Stimulated activated CD8-positive, alpha-beta memory T cell treated with anti-CD3 and anti-CD28 coated beads, Interleukin-4, amount 100 ng/mL, for 48 hours (primary cell): ENCODE measurements at regions not wholly inside any gene's neighbourhood (a gene's known extent, or its start where the extent isn't known, plus 50 kb on each side); places are given as distances from the start of the nearest gene placed in this dataset.

Experiments
- DNase-seq: peaks from one replicate; pipeline ENCODE4 v3.0.0-alpha.2; 2020

DNA sequence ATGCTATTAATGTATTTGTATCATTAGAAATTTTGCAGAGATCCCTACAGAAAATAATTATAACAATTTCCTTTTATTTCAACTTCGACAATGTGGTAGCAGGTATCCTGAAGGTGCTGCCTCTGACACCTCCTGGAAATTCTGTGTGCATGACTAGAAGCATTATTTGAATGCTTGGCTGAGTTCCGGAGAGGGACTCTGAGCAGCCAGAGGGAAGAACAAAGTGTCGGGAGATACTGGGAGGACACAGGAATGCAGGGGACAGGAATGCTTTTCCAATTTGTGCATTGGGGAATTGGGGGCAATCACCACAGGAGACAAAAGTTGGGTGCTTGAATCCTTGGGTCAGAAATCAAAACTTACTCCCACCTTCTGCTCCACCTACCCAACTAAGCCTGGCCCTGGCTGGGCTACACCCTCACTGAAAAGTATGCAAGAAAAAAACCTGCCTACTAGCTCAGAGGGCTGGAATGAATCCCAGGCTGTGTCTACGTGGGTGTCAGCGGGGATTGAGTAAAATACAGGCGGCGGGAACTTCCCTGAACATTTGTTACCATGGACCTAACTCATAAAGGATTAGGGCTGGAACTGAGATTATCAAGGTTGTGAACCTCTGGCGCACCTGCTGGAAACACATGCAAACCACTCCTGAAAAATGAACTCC lies 299.3 kb downstream of the SOX11 start:
- DNase-seq = no peak

DNA sequence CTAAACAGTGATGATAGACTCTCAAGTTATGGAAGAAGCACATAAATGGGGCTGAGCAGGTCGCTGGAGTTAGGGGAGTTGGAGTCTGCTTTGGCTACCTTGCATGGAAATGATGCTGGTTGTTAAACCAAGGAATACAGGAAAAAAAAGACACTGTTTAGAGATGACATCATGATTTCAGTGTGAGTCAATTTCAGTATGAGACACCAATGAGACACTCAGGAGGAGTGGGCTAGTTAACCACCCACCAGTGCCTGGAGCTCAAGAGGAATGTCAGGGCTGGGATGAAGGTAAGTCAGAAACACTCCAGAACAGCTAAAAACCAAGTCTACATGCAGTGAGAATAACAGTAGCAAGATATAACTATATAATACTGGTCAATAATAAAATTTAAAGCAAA lies 303.6 kb downstream of the SOX11 start:
- DNase-seq = no peak

DNA sequence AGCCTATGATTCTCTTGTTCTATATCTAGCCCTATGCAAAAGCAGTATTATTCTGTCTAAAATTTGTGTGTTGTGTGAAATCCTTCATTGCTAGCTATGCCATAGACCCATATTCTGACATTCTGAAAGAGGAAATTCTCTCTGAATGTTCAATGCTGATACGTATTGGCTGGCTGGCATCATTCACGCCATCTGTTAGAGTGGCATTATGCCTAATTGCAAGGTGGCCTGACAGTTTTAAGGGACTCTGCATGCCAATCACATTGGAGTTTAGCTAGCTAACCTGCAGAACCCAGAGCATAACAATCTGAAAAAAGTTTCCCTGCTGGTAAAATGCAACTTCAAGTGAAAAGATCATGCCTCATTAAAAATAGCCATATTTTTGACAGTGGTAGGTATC lies 316.0 kb downstream of the SOX11 start:
- no peak for DNase-seq

DNA sequence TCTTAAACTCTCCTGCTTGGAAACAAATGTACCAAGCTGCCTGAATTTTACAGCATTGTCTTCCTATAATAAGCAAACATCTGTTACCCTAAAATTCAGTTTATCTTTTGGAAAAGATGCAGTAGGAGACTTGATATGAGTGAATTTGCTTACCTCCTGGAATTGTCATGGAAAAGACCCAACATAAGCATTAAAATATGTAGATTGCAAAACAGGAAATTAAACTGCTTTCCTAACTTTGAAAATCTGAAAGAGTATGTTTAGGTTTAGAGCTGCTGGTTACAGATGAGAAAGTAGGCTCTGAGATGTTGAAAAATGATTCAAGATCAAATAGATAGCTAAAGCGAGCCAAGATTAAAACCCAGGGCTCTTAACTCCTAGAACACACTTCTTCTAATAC lies 316.5 kb downstream of the SOX11 start:
- DNase-seq = no peak

DNA sequence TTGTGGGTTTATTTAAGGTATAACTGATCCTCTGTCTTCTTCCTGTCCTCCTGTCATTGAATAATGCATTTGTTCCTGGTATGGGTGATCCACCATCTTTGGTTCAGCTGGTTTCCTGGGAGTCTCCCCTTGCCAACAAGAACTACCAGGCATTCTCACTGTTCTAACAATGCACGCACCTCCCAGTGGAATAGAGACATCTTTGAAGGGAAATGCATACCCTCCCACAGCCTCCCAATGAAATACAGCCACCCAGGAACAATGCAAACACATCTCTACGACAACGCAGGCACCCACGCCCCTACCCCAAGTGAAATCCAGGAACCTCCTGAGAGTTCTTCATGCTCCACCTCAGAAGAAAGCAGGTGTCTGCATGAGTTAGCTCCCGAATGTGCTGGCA lies 318.0 kb downstream of the SOX11 start:
- DNase-seq = no peak

DNA sequence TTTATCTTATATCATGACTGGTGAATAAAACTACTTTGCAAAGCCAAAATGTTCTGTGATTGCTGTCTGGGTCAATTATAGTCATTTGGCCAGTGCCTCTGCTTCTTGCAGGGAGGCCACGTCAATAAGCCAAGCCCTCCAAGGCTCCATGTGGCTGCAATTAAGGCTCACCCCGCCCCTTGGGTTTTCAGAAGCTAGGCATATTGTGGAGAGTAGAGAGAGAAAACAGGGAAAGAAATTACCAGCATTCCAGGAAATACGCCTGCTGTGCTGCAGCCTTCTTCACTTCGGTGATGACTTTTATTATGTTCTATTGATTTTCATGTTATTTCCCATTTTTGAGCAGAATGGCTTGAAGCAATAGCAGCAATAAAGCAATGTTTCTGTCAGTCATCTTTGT lies 319.7 kb downstream of the SOX11 start:
- DNase-seq = no peak

DNA sequence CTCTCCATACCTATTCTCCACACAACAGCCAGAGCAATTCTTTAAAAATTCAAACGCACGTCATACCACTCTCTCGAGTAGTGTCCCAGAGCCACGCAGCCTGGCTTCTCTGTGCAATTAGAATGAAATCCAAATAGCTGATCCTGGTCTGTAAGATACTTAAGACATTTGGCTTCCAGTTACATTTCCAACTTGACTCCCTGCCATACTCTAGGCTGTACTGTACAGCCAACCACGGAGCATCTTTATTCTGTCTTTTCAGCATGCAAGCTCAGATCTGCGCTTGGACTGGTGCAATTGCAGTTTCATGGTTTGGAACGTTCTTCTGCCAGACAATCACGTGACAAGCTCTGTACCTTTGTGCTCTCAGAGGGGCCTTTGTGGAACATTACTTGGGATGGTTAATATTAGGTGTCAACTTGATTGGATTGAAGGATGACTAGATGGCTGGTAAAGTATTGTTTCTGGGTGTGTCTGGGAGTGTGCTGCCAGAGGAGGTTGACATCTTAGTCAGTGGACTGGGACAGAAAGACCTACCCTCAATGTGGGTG lies 325.6 kb downstream of the SOX11 start:
- no peak for DNase-seq

DNA sequence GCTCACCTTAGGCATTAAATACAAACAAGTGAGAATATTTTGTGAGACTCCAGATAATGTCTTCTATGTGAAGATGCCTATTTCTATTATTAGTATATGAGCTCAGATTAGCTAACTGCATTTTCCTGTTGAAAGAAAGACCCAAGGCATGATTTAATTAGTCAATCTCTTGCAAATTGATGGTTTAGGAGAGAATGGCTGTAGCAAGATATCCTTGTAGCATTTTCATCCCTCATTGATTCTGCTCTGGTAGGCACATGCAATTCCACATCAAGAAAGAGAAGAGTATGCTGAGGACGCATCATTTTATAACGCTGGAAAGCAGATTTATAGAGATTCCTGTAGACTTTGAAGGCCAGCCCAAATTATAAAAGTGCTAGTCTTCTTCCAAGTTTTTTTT lies 332.0 kb downstream of the SOX11 start:
- no peak for DNase-seq

DNA sequence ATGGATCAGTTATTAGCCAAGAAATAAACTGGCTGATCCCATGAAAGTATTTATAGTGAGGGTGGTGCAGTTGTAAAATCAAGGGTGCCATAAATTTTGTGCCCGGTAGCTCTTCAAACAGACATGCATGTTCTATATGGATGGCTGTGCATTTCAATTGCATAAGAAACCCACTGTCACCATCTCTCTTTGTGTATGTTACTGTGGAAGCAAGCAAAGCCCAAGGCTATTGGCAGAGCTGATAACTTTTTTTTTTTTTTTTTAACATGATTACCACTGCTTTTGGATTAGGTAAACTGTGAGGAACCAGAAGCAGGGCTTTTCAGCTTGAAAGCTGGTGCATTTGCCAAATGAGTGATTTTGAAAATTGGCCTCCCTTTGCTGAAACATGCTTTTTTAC lies 332.6 kb downstream of the SOX11 start:
- no peak for DNase-seq

DNA sequence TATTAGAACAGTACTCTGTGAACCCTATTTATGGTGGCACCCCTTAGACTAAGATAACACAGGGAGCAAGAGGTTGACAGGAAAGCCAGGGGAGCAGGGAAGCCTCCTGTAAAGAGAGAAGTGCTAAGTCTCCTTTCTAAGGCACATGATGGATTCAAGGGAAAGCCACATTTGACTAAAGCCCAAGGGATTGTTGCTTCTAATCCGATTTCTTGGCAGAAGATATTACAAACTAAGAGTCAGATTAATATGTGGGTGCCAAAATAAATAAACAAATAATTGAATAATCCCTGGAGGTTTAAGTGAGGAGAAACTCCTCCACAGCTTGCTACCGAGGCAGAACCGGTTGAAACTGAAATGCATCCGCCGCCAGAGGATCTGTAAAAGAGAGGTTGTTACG lies 333.2 kb downstream of the SOX11 start:
- no peak for DNase-seq

DNA sequence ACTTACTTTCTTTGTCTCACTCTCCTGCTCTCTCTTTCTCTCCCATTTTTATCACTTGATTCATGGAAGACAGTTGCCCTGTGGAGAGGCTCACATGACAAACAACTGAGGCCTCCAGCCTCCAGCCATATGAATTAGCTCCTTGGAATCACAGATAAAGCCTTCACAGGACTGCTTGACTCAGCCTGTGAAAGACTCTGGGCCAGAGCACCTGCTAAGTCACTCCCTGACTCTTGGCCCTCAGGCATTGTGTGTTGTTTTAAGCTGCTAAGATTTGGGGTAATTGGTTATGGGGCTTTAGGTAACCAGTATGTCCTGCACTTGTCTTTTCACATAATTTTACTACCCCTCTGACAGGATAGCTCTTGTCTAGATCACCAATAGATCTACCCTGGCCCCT lies 334.9 kb downstream of the SOX11 start:
- no peak for DNase-seq

DNA sequence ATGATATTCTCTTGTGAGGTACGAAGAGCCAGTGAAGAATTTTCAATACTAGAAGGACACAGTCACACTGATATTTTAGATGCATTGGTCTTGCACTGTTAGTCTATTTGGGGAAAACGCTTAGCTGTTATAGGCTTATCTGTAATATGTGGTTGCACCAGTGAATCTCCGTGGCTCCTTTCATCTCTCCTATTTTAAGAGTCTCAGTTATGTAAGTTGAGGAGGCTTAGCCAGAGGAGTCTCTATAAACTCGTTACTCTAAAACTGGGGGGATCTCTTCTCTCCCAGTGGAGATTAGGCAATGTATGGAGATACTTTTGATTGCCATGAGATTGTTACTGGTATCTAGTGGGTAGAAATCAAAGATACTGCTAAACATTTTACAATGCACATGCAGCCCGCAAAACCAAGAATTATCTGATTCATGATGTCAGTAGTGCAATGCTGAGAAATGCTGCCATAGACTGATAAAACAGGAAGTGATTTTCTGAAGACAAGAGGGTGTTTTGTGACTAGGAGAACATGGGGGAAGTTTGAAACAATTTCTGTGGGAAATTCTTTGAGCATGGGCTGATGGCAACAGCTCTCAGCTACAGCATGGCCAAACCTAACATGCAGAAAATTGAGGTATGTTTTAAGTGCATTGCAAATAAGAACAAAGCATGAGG lies 339.1 kb downstream of the SOX11 start:
- DNase-seq = no peak

DNA sequence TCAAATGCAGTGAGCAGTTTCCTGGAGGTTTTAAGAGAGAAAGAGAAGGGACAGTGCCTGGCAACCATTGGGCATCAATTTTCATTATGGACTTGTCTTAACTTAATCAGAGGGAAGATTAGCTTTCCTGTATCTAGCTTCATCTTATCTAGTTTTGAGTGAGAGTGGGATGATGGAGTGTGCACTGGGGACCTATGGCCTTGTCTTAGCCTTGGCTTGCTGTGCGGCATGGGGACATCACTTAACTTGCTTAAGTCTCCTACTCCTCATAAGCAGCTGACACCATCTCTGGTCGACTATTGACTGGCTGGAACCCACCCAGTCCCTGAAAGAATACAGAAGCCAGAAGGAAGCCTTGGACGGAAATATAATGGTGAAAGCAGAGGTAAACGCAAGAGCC lies 344.0 kb downstream of the SOX11 start:
- DNase-seq = no peak

DNA sequence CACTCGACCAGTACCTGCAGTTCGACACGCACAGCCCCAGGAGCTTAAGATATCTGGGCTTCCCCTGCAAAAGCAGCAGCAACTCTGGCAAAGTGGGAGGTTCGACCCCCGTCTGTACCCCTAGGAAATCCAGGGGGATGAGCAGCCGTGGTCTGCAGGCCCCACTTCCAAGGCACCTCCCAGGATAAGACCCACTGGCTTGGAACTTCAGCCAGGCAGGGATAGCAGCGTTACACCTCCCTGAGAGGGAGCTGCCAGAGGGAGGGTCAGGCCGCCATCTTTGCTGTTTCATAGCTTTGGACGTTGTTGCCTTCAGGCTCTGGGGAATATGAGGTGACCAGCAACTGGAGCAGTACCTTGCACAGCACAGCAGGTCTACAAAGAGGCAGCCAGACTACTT lies 351.1 kb downstream of the SOX11 start:
- DNase-seq = no peak

DNA sequence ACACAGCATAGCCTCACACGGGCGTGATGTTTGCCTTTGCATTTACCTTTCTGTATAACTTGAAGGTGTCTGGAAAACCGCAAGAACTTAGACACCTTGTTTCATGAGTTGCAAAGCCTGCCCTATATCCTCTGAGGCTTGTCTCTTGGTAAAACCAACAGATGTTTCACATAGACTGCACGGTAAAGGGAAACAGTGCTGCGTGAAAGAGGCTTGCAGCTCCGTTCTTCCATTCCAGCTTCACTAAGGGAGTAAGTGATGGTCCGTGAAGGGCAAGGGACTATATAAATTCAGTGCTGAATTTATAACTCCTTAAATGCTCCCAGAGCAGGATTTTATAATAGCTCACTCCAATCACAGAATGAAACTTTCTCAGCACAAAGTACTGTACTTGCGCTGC lies 360.5 kb downstream of the SOX11 start:
- no peak for DNase-seq

DNA sequence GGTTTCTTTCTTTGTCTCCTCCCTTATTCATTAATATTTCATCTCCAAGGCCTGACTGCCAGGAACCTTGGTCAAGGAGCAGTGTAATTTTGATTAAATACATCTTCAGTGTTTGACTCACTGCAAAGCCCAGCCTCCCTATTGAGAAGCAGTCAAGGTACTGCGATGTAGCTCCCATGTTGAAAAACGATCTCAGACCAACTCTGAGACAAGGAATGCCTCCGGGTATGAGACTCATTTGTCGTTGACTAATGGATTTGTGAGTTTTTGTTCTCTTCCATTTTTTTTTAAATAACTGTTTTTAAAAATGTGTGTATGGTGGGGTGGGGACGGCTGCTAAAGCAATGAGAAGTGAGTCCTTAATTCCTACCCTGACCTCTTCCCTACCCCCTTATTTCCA lies 361.6 kb downstream of the SOX11 start:
- no peak for DNase-seq

DNA sequence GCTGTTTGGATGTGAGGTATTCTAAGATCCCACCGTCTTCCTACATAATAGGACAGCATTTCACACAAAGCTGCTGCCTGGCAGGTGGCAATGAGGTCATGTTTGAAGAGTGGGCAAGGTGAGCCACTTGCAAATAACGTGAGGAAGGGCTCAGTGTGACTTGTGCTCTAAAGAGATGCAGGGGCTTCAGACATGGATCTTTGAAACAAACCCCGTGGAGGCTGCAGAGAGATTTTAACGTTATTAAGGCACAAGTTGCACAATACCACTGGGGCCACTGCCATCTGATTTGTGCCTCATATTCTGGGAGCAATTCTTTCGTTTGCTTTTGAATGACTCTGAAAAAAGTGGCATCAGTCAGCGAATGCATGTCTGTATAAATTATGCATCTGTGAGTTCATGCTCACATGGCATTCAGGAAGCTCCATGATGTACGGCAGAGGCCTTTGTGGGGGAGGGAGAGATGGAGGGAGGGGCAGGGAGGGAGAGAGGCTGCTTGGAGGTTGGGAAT lies 362.0 kb downstream of the SOX11 start:
- DNase-seq = no peak

DNA sequence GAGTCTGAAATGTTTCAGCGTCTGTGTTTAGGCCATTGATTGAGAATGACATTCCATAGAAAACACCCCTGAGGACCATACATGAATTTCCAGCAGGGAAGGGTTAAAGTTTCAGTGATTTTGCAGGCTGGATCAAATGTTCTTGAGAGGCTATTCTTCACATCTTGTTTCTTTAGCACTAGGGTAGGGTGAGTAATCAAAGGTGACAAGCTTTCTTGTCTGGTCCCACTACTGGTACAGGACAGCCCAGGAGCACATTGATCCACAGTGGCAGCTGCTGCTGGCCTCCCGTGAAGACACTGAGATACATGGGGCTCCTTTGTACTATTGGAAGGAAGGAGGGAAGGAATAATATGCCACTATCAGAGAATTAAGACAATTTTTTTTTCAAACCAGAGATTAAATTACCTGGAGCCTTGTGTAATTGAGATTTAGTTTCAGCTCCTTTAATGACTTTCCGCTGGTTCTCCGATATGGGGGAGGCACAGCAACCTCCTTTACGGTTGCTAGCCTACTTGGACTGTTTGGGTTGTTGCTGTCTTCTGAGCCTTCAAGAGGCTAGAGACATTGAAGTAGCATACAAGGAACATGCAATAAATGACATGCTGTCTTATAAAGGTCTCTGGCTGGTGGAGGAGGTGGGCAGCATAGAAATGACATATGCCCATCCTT lies 368.9 kb downstream of the SOX11 start:
- DNase-seq = no peak

DNA sequence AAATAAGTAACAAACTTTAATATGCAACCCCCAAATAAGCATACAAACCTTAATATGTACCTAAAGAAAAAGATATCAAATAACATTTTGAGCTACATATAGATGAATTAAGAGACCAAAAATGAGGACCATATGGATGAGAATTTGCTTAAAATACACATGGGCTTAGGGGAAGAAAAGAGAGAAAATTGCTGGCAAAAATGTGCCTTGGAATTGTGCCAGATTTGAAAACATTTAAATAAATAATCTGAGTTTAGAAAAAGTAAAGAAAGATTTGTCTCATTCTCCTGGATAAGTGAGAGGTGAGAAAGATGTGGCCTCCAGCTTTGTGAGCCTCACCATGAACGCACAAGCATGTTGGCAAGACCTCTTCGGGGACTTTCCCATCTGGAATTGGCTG lies 372.6 kb downstream of the SOX11 start:
- DNase-seq = no peak

DNA sequence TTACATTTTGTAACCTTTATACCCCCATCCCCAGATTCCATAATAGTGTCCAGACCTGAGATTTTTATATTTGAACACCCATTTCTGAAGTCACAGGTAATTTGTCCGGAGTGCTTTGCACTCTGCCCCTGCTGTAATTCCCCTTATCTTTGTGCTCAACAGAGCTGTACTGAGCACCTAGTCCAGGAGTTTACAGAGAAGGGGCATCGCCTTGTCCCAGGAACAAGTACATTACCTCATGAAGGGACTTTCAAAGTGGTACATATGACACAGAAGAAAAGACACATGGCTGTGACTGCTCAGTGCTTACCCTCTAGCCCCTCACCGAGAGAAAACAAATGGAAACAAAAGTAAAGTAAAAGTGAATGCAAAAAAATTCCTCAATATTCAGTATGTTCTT lies 373.5 kb downstream of the SOX11 start:
- no peak for DNase-seq

DNA sequence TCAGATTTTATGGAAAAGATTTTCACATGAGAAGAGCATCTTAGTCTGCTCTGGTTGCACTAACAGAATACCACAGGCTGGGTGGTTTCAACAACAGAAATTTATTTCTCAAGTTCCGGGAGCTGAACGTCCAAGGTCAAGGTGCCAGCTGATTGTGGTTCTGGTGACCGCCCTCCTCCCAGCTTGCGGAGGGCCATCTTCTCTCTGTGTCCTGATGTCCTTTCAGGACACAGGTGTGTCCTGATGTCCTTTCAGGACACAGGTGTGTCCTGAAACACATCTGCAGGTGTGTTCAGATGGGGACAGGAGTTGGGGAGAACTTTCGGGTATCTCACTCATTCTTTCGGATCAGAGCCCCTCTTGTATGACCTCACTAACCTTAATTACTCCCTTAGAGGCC lies 374.9 kb downstream of the SOX11 start:
- no peak for DNase-seq

DNA sequence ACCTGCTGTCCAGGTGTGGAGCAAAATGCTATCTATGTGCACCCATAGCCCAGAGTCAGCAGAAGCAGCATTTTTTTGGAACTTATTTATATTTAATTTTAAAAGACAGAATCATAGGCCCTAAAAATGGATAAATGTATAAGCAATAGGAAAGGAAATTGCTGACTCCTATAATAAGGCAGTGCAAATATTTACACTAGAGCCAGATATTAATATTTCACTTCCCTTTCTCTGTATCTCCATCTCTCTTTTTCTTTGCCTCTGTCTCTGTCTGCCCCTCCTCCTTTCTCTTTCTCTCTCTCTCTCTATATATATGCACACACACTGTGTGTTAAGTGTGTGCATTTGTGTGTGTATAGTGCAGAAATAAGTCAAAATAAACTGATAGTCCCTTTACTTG lies 375.6 kb downstream of the SOX11 start:
- DNase-seq = no peak

DNA sequence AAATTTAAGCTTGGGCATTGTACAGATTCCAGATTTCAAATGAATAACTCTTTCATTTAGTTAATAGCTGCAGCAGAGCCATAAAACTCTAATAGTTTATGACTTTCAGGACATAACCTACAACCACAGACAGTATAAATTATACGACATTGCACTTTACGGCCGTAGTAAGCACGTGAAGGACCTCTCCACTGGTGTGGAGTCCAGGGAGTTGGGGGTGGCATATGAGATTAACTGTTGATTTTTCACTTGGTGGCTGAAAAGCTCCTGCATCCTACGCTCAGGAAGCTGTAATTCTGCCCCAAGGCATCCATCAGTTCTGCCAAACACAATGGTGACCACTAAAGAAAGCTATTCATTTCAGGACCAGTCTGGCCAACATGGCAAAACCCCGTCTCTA lies 376.2 kb downstream of the SOX11 start:
- no peak for DNase-seq

DNA sequence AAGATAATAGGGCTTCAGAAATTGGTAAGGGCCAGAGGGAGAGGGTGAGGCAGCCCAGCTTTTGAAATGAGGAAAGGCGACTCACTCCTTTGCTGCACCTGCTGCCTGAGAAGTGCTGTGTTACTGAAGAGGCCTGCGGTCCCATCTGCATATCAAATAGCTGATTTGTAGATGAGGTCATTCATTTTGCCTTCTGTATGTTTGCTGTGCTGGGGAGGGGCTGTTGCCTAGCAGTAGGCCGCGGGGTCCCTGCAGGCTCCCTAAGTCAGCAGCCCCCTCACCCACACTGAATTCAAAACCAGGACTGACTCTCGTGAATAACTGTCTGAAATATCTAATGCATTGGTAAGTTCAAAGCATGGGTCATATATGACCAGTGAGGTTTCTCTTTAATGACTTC lies 377.2 kb downstream of the SOX11 start:
- DNase-seq = no peak
